Sigmoid colon (tissue), 6 donors: ENCODE measurements at regions not wholly inside any gene's neighbourhood (a gene's known extent, or its start where the extent isn't known, plus 50 kb on each side); places are given as distances from the start of the nearest gene placed in this dataset.

Experiments used
- DNase-seq: peaks from one replicate; pipeline ENCODE4 v3.0.0-alpha.2; 2019
- H3K27ac ChIP-seq, 4 donors: fragments of 200-600 bp; sonication (generic); one replicate each; pipeline ENCODE4 v1.5.1; 2016 to 2019; ENCODE audit warnings: mild to moderate bottlenecking in 1 of 4
- H3K27me3 ChIP-seq, 3 donors: fragments of 200-600 bp; sonication (generic); one replicate each; pipeline ENCODE4 v1.5.1; 2019; ENCODE audit warnings: mild to moderate bottlenecking in 1 of 3
- H3K36me3 ChIP-seq, 4 donors: fragments of 200-600 bp; sonication (generic); one replicate each; pipeline ENCODE4 v1.5.1; 2016 to 2019
- H3K4me1 ChIP-seq, 4 donors: fragments of 200-600 bp; sonication (generic); one replicate each; pipeline ENCODE4 v1.5.1; 2017 to 2019
- H3K4me3 ChIP-seq, 4 donors: fragments of 200-600 bp; sonication (generic); one replicate each; pipeline ENCODE4 v1.5.1; 2017 to 2019; ENCODE audit warnings: mild to moderate bottlenecking in 2 of 4, moderate library complexity in 1 of 4
- H3K9me3 ChIP-seq, 4 donors: fragments of 200-600 bp in 3 of 4; sonication (generic) in 3 of 4; one replicate each; pipeline versions ENCODE4 v1.5.1 to v1.6.1; 2013 to 2019
- CTCF ChIP-seq, 4 experiments: fragments of 450-650 bp in 3 of 4; fragments of 200-600 bp in 1 of 4; IDR thresholded peaks; one replicate each; pipeline ENCODE4 v1.5.1; 2016 to 2019; ENCODE audit warnings: antibody characterized with exemption in 4 of 4, mild to moderate bottlenecking in 3 of 4, moderate library complexity in 2 of 4
- EP300 ChIP-seq, 4 donors: sonication (generic); formaldehyde crosslinking; IDR thresholded peaks; one replicate each; pipeline ENCODE4 v1.6.1; 2017; ENCODE audit warnings: antibody characterized with exemption in 4 of 4
- POLR2AphosphoS5 ChIP-seq, 4 donors: sonication (generic); formaldehyde crosslinking; IDR thresholded peaks; one replicate each; pipeline ENCODE4 v1.6.1; 2017; ENCODE audit warnings: antibody characterized with exemption in 4 of 4
- WGBS, 2 donors: extraction: QIAGEN DNeasy Blood & Tissue Kit; methylation state at CpG; one replicate each; pipeline ENCODE4 v1.1.7; 2013; 5-methylcytosine and 5-hydroxymethylcytosine counted together
- intact Hi-C: fragments of 100-400 bp; cut with DNase I; formaldehyde crosslinking; loops from one replicate; pipeline ENCODE4 v1.15.1; 2023
- donor health status: healthy with polysubstance abuse.
- donor health status: healthy.

GRCh38 chr3:120855665-120856437, 52.2 kb upstream of the STXBP5L start:
- Histone ChIP-seq H3K4me3 (no peak overlapping the region), H3K27me3 (no peaks in the 10 kb centered on the region), H3K36me3 (no peaks in the 10 kb centered on the region), H3K4me1 (peaks cover 0 to 19% (median 5%) of the 10 kb centered on the region in 4 donors), H3K9me3 (no peaks in the 10 kb centered on the region), H3K27ac (peak overlapping the region in 1 of 4 donors; percentile 38)
- intact Hi-C loops, result loop anchor here (5.0 kb wide), 1 partner anchor 36 kb away; no protein-coding TSS in a partner anchor
- peak; percentile 85 for DNase-seq
- no peak for TF ChIP-seq POLR2AphosphoS5 (IDR thresholded peaks at IDR 0.05)
- TF ChIP-seq CTCF (IDR thresholded peaks at IDR 0.05), result no peak
- no peak for TF ChIP-seq EP300 (IDR thresholded peaks at IDR 0.05)
- 70 to 78% methylated on average over 7 of the region's 7 CpGs for WGBS, 2 donors
